ENCODE measurements at regions not wholly inside any gene's neighbourhood (a gene's known extent, or its start where the extent isn't known, plus 50 kb on each side); places are given as distances from the start of the nearest gene placed in this dataset.

DNA sequence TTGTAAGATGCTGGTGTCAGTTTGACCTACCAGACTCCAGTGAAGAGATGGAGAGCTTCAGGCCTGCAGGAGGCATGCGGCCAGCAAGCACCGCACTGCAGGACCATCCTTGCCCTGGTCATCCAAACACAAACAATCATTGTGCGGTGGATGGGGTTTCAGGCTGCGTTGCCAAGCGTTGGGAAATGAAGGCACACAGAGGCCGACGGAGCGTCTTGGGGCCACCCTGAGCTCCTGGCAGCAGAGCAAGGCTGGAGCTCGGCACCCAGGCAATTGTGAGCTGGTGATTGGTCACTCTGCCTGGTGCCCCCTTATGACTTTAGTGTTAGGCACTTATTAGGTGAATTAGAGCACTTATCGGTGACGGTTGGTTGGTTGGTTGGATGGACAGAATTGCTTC is 222.6 kb upstream of the RGMA start:
- H3K27me3 ChIP-seq (replicated peaks in 1 of 2; ENCODE audit: control insufficient read depth in 2 of 2, extremely low read depth in 1 of 2, insufficient read depth in 2 of 2, low read length in 1 of 2) = peaks cover 0 to 7% of the 10 kb centered on the region in 2 experiments
- ATAC-seq (replicated peaks in 1 of 4) (no peak), DNase-seq (no peak)
- H3K4me1 ChIP-seq (ENCODE audit: control insufficient read depth in 1 of 2, extremely low read depth in 1 of 2, insufficient read depth in 2 of 2, low read length in 2 of 2) = no peaks in the 10 kb centered on the region
- H3K9me3 ChIP-seq = no peaks in the 10 kb centered on the region
- no peaks in the 10 kb centered on the region for H3K36me3 Mint-ChIP-seq
- H3K4me3 ChIP-seq (ENCODE audit: control insufficient read depth in 1 of 2, extremely low read depth in 1 of 2, low read length in 1 of 2) = no peak overlapping the region
- CTCF ChIA-PET = no interaction called here
- H3K36me3 ChIP-seq (ENCODE audit: control insufficient read depth in 2 of 2, extremely low read depth in 1 of 2, insufficient read depth in 1 of 2, low read length in 1 of 2) = no peaks in the 10 kb centered on the region
- H3K4me3 Mint-ChIP-seq = no peak overlapping the region
- H3K27ac Mint-ChIP-seq = no peak overlapping the region
- no peak overlapping the region for H3K27ac ChIP-seq (ENCODE audit: low read length)
- peaks cover 9 to 10% of the 10 kb centered on the region in 2 donors for H3K27me3 Mint-ChIP-seq
- POLR2A ChIA-PET = no interaction called here
- no peaks in the 10 kb centered on the region for H3K4me1 Mint-ChIP-seq
- H3K9me3 Mint-ChIP-seq = no peaks in the 10 kb centered on the region
- 76% methylated on average over 8 of the region's 11 CpGs for WGBS (ENCODE audit: insufficient coverage)

GRCh38 chr15:93308026-93308690 is 219.1 kb upstream of the RGMA start:
- peaks cover 0 to 5% of the 10 kb centered on the region in 2 donors for H3K27me3 Mint-ChIP-seq
- no peaks in the 10 kb centered on the region for H3K9me3 Mint-ChIP-seq
- Histone ChIP-seq H3K4me3 (ENCODE audit: control insufficient read depth in 1 of 2, extremely low read depth in 1 of 2, low read length in 1 of 2) (no peak overlapping the region), H3K36me3 (ENCODE audit: control insufficient read depth in 2 of 2, extremely low read depth in 1 of 2, insufficient read depth in 1 of 2, low read length in 1 of 2) (no peaks in the 10 kb centered on the region), H3K9me3 (no peaks in the 10 kb centered on the region), H3K27ac (ENCODE audit: low read length) (no peak overlapping the region), H3K4me1 (ENCODE audit: control insufficient read depth in 1 of 2, extremely low read depth in 1 of 2, insufficient read depth in 2 of 2, low read length in 2 of 2) (no peaks in the 10 kb centered on the region), H3K27me3 (replicated peaks in 1 of 2; ENCODE audit: control insufficient read depth in 2 of 2, extremely low read depth in 1 of 2, insufficient read depth in 2 of 2, low read length in 1 of 2) (peaks cover 0 to 5% of the 10 kb centered on the region in 2 experiments)
- H3K36me3 Mint-ChIP-seq = no peaks in the 10 kb centered on the region
- H3K4me3 Mint-ChIP-seq = no peak overlapping the region
- CTCF ChIA-PET = no interaction called here
- no peaks in the 10 kb centered on the region for H3K4me1 Mint-ChIP-seq
- H3K27ac Mint-ChIP-seq = no peak overlapping the region
- no peak for DNase-seq
- WGBS (ENCODE audit: insufficient coverage) = 90% methylated on average over 13 of the region's 16 CpGs
- POLR2A ChIA-PET = no interaction called here
- no peak for ATAC-seq (replicated peaks in 1 of 4)

GRCh38 chr15:93307513-93307912 is 218.5 kb upstream of the RGMA start:
- no peak overlapping the region for H3K4me3 ChIP-seq (ENCODE audit: control insufficient read depth in 1 of 2, extremely low read depth in 1 of 2, low read length in 1 of 2)
- H3K4me1 ChIP-seq (ENCODE audit: control insufficient read depth in 1 of 2, extremely low read depth in 1 of 2, insufficient read depth in 2 of 2, low read length in 2 of 2) = no peaks in the 10 kb centered on the region
- ChIA-PET CTCF (no interaction called here), POLR2A (interaction anchor here in 1 of 2 donors (0.6 kb wide), 1 partner anchor 37 kb away, joined by 3 read pairs; no protein-coding TSS in a partner anchor)
- H3K36me3 Mint-ChIP-seq = no peaks in the 10 kb centered on the region
- H3K27ac Mint-ChIP-seq = no peak overlapping the region
- H3K36me3 ChIP-seq (ENCODE audit: control insufficient read depth in 2 of 2, extremely low read depth in 1 of 2, insufficient read depth in 1 of 2, low read length in 1 of 2) = no peaks in the 10 kb centered on the region
- no peaks in the 10 kb centered on the region for H3K9me3 Mint-ChIP-seq
- WGBS (ENCODE audit: insufficient coverage) = 77% methylated on average over 8 of the region's 14 CpGs
- ATAC-seq (replicated peaks in 1 of 4) = no peak
- no peak overlapping the region for H3K27ac ChIP-seq (ENCODE audit: low read length)
- H3K9me3 ChIP-seq = no peaks in the 10 kb centered on the region
- H3K4me1 Mint-ChIP-seq = no peaks in the 10 kb centered on the region
- H3K27me3 Mint-ChIP-seq = peaks cover 0 to 5% of the 10 kb centered on the region in 2 donors
- DNase-seq = no peak
- H3K4me3 Mint-ChIP-seq = no peak overlapping the region
- H3K27me3 ChIP-seq (replicated peaks in 1 of 2; ENCODE audit: control insufficient read depth in 2 of 2, extremely low read depth in 1 of 2, insufficient read depth in 2 of 2, low read length in 1 of 2) = peaks cover 0 to 5% of the 10 kb centered on the region in 2 experiments

DNA sequence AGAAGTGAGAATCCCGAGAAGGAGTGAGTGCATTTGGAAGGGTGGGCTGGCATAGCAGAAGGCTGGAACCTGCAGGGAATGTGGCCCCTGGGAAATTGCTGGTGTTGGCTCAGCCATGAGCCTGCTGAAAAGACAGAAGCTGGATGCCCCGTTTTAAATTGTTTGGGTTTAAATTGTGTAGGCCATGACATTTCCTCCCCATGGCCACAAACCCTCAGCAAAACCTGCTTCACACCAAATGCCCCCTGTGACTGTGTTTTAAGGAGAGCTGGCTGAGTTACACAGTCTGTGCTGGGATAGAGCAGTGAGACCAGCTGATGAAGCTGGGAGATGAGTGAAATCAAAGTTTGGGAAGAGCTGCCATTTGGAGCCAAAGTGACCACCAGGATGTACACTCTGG is 216.3 kb upstream of the RGMA start:
- ATAC-seq (replicated peaks in 1 of 4) (no peak), DNase-seq (no peak)
- Mint-ChIP-seq H3K27me3 (peaks cover 2 to 5% of the 10 kb centered on the region in 2 donors), H3K27ac (no peak overlapping the region), H3K4me3 (no peak overlapping the region), H3K36me3 (no peaks in the 10 kb centered on the region), H3K4me1 (no peaks in the 10 kb centered on the region), H3K9me3 (peaks cover 0 to 3% (median 0%) of the 10 kb centered on the region in 3 donors)
- POLR2A ChIA-PET = no interaction called here
- no peaks in the 10 kb centered on the region for H3K36me3 ChIP-seq (ENCODE audit: control insufficient read depth in 2 of 2, extremely low read depth in 1 of 2, insufficient read depth in 1 of 2, low read length in 1 of 2)
- no peaks in the 10 kb centered on the region for H3K9me3 ChIP-seq
- H3K27ac ChIP-seq (ENCODE audit: low read length) = no peak overlapping the region
- CTCF ChIA-PET = interaction anchor here in 1 of 2 donors (1.2 kb wide), 1 partner anchor 9 kb away, joined by 7 read pairs; no protein-coding TSS in a partner anchor
- H3K4me1 ChIP-seq (ENCODE audit: control insufficient read depth in 1 of 2, extremely low read depth in 1 of 2, insufficient read depth in 2 of 2, low read length in 2 of 2) = no peaks in the 10 kb centered on the region
- H3K27me3 ChIP-seq (replicated peaks in 1 of 2; ENCODE audit: control insufficient read depth in 2 of 2, extremely low read depth in 1 of 2, insufficient read depth in 2 of 2, low read length in 1 of 2) = peaks cover 0 to 2% of the 10 kb centered on the region in 2 experiments
- WGBS (ENCODE audit: insufficient coverage) = 47% methylated on average over 1 of the region's 2 CpGs
- no peak overlapping the region for H3K4me3 ChIP-seq (ENCODE audit: control insufficient read depth in 1 of 2, extremely low read depth in 1 of 2, low read length in 1 of 2)

DNA sequence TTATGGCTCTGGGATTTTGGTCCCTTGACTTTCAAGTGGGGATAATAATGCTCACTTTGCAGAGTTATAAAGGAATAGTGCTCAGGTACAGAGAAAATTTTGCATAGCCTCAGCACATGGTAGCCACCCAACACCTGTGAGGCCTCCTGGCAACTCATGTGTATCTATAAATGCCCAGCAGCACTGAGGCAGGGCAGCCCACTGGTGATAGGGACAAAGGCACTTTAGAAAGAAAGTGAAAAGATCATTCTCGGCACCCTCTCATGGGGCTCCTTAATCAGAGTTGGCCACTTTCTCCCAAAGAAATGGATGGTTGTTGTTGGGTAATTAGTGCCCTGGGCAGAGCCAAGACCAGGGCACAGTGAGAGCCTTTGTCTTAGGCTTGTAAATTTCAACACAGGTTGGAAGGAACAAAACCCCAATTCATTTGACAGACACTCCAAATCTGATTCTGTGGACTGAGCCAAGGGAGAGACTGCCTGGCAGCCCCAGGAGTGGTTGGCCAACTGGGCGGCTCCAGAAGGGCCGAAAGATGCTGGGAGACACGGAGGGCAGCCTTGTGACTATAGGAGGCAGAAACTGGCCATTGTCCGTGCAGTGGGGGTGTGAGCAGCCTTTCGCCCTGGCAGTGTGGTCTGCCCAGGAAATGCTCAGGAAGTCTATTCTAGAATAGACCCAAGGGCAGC is 213.2 kb upstream of the RGMA start:
- H3K27ac ChIP-seq (ENCODE audit: low read length) = no peak overlapping the region
- Mint-ChIP-seq H3K4me3 (no peak overlapping the region), H3K9me3 (peaks cover 0 to 3% (median 0%) of the 10 kb centered on the region in 3 donors), H3K4me1 (no peaks in the 10 kb centered on the region), H3K36me3 (no peaks in the 10 kb centered on the region), H3K27me3 (peaks cover 4 to 5% of the 10 kb centered on the region in 2 donors), H3K27ac (no peak overlapping the region)
- no peak for ATAC-seq (replicated peaks in 1 of 4)
- H3K4me1 ChIP-seq (ENCODE audit: control insufficient read depth in 1 of 2, extremely low read depth in 1 of 2, insufficient read depth in 2 of 2, low read length in 2 of 2) = no peaks in the 10 kb centered on the region
- peaks cover 0 to 2% of the 10 kb centered on the region in 2 experiments for H3K27me3 ChIP-seq (replicated peaks in 1 of 2; ENCODE audit: control insufficient read depth in 2 of 2, extremely low read depth in 1 of 2, insufficient read depth in 2 of 2, low read length in 1 of 2)
- H3K4me3 ChIP-seq (ENCODE audit: control insufficient read depth in 1 of 2, extremely low read depth in 1 of 2, low read length in 1 of 2) = no peak overlapping the region
- H3K9me3 ChIP-seq = no peaks in the 10 kb centered on the region
- WGBS (ENCODE audit: insufficient coverage) = 82% methylated on average over 5 of the region's 6 CpGs
- no peaks in the 10 kb centered on the region for H3K36me3 ChIP-seq (ENCODE audit: control insufficient read depth in 2 of 2, extremely low read depth in 1 of 2, insufficient read depth in 1 of 2, low read length in 1 of 2)
- POLR2A ChIA-PET = no interaction called here
- CTCF ChIA-PET = no interaction called here
- DNase-seq = no peak

DNA sequence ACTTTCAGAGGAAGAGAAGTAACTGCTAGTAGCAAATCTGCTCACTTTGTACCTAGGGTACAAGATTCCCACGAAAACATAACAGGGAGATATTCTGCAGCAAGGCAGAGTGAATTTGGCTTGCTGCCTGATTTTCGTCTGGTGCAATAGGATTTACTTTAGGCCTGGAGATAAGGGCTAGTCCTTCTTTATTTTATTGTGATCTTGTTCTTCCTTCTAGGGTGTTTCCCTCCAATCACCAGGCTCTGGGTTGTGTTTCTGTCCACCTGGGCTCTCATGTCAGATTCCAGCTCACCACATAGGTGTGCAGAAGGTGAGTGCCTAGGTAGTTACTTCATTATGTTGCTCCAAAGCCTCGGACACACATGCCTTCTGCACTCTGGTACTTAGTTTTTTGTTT is 211.8 kb upstream of the RGMA start:
- H3K4me3 Mint-ChIP-seq = no peak overlapping the region
- WGBS (ENCODE audit: insufficient coverage) = no CpG with 5 or more reads among the region's 3 CpGs
- Histone ChIP-seq H3K36me3 (ENCODE audit: control insufficient read depth in 2 of 2, extremely low read depth in 1 of 2, insufficient read depth in 1 of 2, low read length in 1 of 2) (no peaks in the 10 kb centered on the region), H3K27me3 (replicated peaks in 1 of 2; ENCODE audit: control insufficient read depth in 2 of 2, extremely low read depth in 1 of 2, insufficient read depth in 2 of 2, low read length in 1 of 2) (peaks cover 0 to 2% of the 10 kb centered on the region in 2 experiments), H3K9me3 (no peaks in the 10 kb centered on the region), H3K4me1 (ENCODE audit: control insufficient read depth in 1 of 2, extremely low read depth in 1 of 2, insufficient read depth in 2 of 2, low read length in 2 of 2) (no peaks in the 10 kb centered on the region), H3K27ac (ENCODE audit: low read length) (no peak overlapping the region), H3K4me3 (ENCODE audit: control insufficient read depth in 1 of 2, extremely low read depth in 1 of 2, low read length in 1 of 2) (no peak overlapping the region)
- no peaks in the 10 kb centered on the region for H3K4me1 Mint-ChIP-seq
- peaks cover 4 to 5% of the 10 kb centered on the region in 2 donors for H3K27me3 Mint-ChIP-seq
- H3K9me3 Mint-ChIP-seq = peaks cover 0 to 3% (median 0%) of the 10 kb centered on the region in 3 donors
- no peak for DNase-seq
- H3K27ac Mint-ChIP-seq = no peak overlapping the region
- no peaks in the 10 kb centered on the region for H3K36me3 Mint-ChIP-seq
- POLR2A ChIA-PET = no interaction called here
- ATAC-seq (replicated peaks in 1 of 4) = no peak
- CTCF ChIA-PET = no interaction called here

All from T-cell (primary cell).